ENCODE measurements at regions not wholly inside any gene's neighbourhood (a gene's known extent, or its start where the extent isn't known, plus 50 kb on each side); places are given as distances from the start of the nearest gene placed in this dataset.

- H3K4me3 ChIP-seq (ENCODE audit: low read length): no peak overlapping the region
- no peak for TF ChIP-seq CTCF (conservative IDR thresholded peaks at IDR 0.05; ENCODE audit: low read depth, low read length)
- no peak for DNase-seq (ENCODE audit: low read depth)
These were observed 124.4 kb upstream of the P2RY1 start for GRCh38 chr3:152710549-152710948.

- DNase-seq (ENCODE audit: low read depth): no peak
- no peak overlapping the region for H3K4me3 ChIP-seq (ENCODE audit: low read length)
- TF ChIP-seq CTCF (conservative IDR thresholded peaks at IDR 0.05; ENCODE audit: low read depth, low read length): no peak
These were observed 120.9 kb upstream of the P2RY1 start for GRCh38 chr3:152713989-152714388.

DNA sequence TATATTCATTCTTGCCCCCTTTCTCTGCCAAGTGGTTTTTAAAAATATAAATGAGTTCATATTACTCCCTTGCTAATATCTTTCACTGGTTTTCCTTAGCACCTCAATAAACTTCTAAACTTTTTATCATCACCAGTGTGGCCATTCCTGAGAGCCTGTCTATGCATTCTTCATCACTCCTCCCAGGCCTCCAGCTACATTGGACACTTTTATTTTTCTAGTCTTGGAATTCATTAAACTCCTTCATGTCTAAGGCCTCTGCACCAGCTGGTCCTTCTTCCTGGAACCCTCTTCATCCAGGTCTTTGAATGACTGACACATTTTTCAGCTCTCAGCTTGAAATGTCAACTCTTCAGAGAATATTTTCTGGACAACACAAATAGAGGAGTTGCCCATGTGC, 120.4 kb upstream of the P2RY1 start:
- no peak overlapping the region for H3K4me3 ChIP-seq (ENCODE audit: low read length)
- no peak for TF ChIP-seq CTCF (conservative IDR thresholded peaks at IDR 0.05; ENCODE audit: low read depth, low read length)
- DNase-seq (ENCODE audit: low read depth): no peak

GRCh38 chr3:152717252-152717651, 117.7 kb upstream of the P2RY1 start:
- DNase-seq (ENCODE audit: low read depth): no peak
- no peak overlapping the region for H3K4me3 ChIP-seq (ENCODE audit: low read length)
- TF ChIP-seq CTCF (conservative IDR thresholded peaks at IDR 0.05; ENCODE audit: low read depth, low read length): no peak

DNA sequence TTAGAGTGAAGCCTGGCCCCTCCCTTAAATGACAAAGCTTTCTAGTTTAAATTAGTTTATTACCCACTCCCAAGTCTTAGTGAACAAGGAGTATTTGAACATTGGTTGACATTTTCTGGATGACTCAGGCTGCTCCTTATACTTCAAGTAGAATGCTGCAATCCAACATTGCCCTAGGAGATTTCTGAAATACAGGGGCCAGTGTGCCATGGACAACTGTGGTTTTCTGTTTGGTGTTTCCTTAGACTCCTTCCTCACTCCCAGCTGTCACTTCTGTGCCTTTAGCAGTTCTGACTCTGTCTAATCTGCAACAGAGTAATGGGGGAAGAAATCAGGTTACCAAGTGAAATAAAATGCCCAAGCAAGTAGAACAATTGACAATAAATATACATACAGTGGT, 116.1 kb upstream of the P2RY1 start:
- no peak for DNase-seq (ENCODE audit: low read depth)
- no peak overlapping the region for H3K4me3 ChIP-seq (ENCODE audit: low read length)
- TF ChIP-seq CTCF (conservative IDR thresholded peaks at IDR 0.05; ENCODE audit: low read depth, low read length): no peak

GRCh38 chr3:152719264-152719663, 115.7 kb upstream of the P2RY1 start:
- TF ChIP-seq CTCF (conservative IDR thresholded peaks at IDR 0.05; ENCODE audit: low read depth, low read length): no peak
- peak; percentile 32 for DNase-seq (ENCODE audit: low read depth)

DNA sequence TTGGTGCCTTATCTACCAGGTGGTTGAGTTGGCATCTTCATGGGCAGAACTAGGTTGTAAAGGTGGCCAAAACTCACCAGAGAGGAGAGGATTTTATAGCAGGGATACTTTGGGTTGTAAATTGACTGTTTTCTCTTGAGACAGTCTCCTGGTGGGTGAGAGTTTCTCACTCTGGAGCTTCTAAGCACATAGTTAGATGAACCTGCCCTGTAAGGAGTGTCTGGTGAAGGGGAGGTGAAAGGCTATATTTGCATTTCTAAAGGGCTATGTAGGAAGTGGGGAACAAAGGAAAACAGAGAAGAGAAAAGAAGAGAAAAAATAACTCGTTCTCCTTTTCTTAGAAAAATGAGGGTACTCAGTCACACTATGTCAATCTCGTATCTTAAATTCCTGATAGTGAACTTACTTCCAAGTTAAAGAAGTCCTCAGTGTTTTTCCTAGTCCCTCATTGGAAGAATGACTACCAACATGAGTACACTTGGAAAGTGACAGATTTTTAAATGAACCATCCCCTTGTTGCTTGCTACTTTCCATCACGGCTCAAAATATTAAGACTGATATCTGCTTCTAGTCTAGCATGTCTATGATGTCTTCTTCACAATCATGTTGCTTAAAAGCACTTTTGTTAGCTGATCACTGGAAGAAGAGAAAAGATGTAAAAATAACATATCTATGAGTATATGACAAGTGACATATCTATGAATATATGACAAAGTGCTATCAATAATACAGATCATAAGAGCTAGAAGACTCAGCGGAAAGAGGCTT, 113.8 kb upstream of the P2RY1 start:
- no peak for DNase-seq (ENCODE audit: low read depth)
- no peak overlapping the region for H3K4me3 ChIP-seq (ENCODE audit: low read length)
- TF ChIP-seq CTCF (conservative IDR thresholded peaks at IDR 0.05; ENCODE audit: low read depth, low read length): no peak

More at GRCh38 chr3:152719264-152719663, 115.7 kb upstream of the P2RY1 start:
- H3K4me3 ChIP-seq (ENCODE audit: low read length): no peak overlapping the region
